Right lobe of liver (tissue), 4 donors: ENCODE measurements at regions not wholly inside any gene's neighbourhood (a gene's known extent, or its start where the extent isn't known, plus 50 kb on each side); places are given as distances from the start of the nearest gene placed in this dataset.

Source experiments
- CTCF ChIP-seq, 4 donors: fragments of 200-600 bp in 3 of 4; fragments of 450-650 bp in 1 of 4; IDR thresholded peaks; one replicate each; pipeline versions ENCODE4 v1.5.1 to v1.8.0; 2016 to 2022; ENCODE audit warnings: antibody characterized with exemption in 4 of 4, mild to moderate bottlenecking in 2 of 4
- POLR2A ChIP-seq: fragments of 450-650 bp; IDR thresholded peaks from one replicate; pipeline ENCODE4 v1.6.1; 2017; ENCODE audit warnings: antibody characterized with exemption, mild to moderate bottlenecking
- donor health status: DM: no; HTN: no; CAD: no.
- donor health status: DM: no; HTN: no; CAD: no.
- donor health status: DM: no; HTN: yes; CAD: no.

- TF ChIP-seq CTCF (IDR thresholded peaks at IDR 0.05) (no peak), POLR2A (no peak)
These were observed 98.9 kb upstream of the LGALSL start for GRCh38 chr2:64354857-64355680.
